GM23338 (cell line): ENCODE measurements at regions not wholly inside any gene's neighbourhood (a gene's known extent, or its start where the extent isn't known, plus 50 kb on each side); places are given as distances from the start of the nearest gene placed in this dataset.

Source experiments
- ATAC-seq: fragments of 200-7000 bp; cut with Tn5 transposase; 3 replicates; pipeline ENCODE4 v1.9.1; 2020
- DNase-seq: peaks from one replicate; pipeline ENCODE4 v3.0.0-alpha.2; 2015; ENCODE audit warnings: low spot score
- H2AFZ ChIP-seq: fragments of 200-600 bp; sonication (generic); 2 replicates; pipeline ENCODE4 v1.8.0; 2016; ENCODE audit warnings: antibody characterized with exemption, mild to moderate bottlenecking, moderate library complexity
- H3F3A ChIP-seq: fragments of 200-600 bp; sonication (generic); replicated peaks from 2 replicates; pipeline ENCODE4 v1.8.0; 2017; ENCODE audit warnings: antibody characterized with exemption, mixed run types, low read depth
- H3K27ac ChIP-seq: fragments of 200-600 bp; sonication (generic); 2 replicates; pipeline ENCODE4 v1.6.1; 2016; ENCODE audit warnings: low read depth
- H3K27me3 ChIP-seq: fragments of 200-600 bp; sonication (generic); 2 replicates; pipeline ENCODE4 v1.8.0; 2016; ENCODE audit warnings: mild to moderate bottlenecking, mixed run types, moderate library complexity; ENCODE audit not compliant: insufficient read depth
- H3K36me3 ChIP-seq: fragments of 200-600 bp; sonication (generic); 2 replicates; pipeline ENCODE4 v1.8.0; 2016; ENCODE audit warnings: mild to moderate bottlenecking; ENCODE audit not compliant: insufficient read depth
- H3K4me1 ChIP-seq: fragments of 200-600 bp; sonication (generic); 2 replicates; pipeline ENCODE4 v1.8.0; 2016; ENCODE audit warnings: mild to moderate bottlenecking, moderate library complexity; ENCODE audit not compliant: insufficient read depth
- H3K4me2 ChIP-seq: fragments of 200-600 bp; sonication (generic); 2 replicates; pipeline ENCODE4 v1.7.1; 2017; ENCODE audit warnings: mixed run types
- H3K4me3 ChIP-seq: fragments of 200-600 bp; sonication (generic); 2 replicates; pipeline ENCODE4 v1.6.1; 2016; ENCODE audit warnings: mixed run types
- H3K79me2 ChIP-seq: fragments of 200-600 bp; sonication (generic); replicated peaks from 2 replicates; pipeline ENCODE4 v1.8.0; 2017; ENCODE audit warnings: mild to moderate bottlenecking; ENCODE audit not compliant: insufficient read depth
- H3K9me2 ChIP-seq: fragments of 200-600 bp; sonication (generic); 2 replicates; pipeline ENCODE4 v1.8.0; 2017; ENCODE audit not compliant: insufficient read depth
- H4K20me1 ChIP-seq: fragments of 200-600 bp; sonication (generic); replicated peaks from 2 replicates; pipeline ENCODE4 v1.8.0; 2017; ENCODE audit warnings: mild to moderate bottlenecking; ENCODE audit not compliant: insufficient read depth
- H3K27ac Mint-ChIP-seq: 2 replicates; pipeline ENCODE4 v1.8.0; 2020; ENCODE audit warnings: inconsistent platforms, mild to moderate bottlenecking, moderate library complexity, mixed read lengths
- H3K27me3 Mint-ChIP-seq: 3 replicates; pipeline ENCODE4 v1.8.0; 2022; ENCODE audit warnings: low read depth, mild to moderate bottlenecking, moderate library complexity, mixed read lengths, inconsistent platforms; ENCODE audit not compliant: insufficient read depth, poor library complexity
- H3K36me3 Mint-ChIP-seq: 3 replicates; pipeline ENCODE4 v1.8.0; 2021; ENCODE audit warnings: low read depth, mild to moderate bottlenecking, inconsistent platforms, moderate library complexity, mixed read lengths
- H3K4me1 Mint-ChIP-seq: 3 replicates; pipeline ENCODE4 v1.8.0; 2020; ENCODE audit warnings: mild to moderate bottlenecking, inconsistent platforms, mixed read lengths
- H3K4me3 Mint-ChIP-seq: 3 replicates; pipeline ENCODE4 v1.8.0; 2021; ENCODE audit warnings: moderate library complexity, mild to moderate bottlenecking, inconsistent platforms, mixed read lengths
- H3K9me3 Mint-ChIP-seq: 3 replicates; pipeline ENCODE4 v1.8.0; 2020; ENCODE audit warnings: moderate library complexity, mild to moderate bottlenecking, inconsistent platforms, mixed read lengths
- CREB1 ChIP-seq: fragments of 250-450 bp; sonication (Bioruptor Pico); IDR thresholded peaks from 2 replicates; pipeline ENCODE4 v1.5.0; 2020; ENCODE audit warnings: low read depth, mild to moderate bottlenecking, moderate library complexity
- JUNB ChIP-seq: IDR thresholded peaks from one replicate; pipeline ENCODE4 v1.6.1; 2016; ENCODE audit warnings: antibody characterized with exemption; ENCODE audit not compliant: unreplicated experiment
- NANOG ChIP-seq: IDR thresholded peaks from 2 replicates; pipeline ENCODE4 v1.6.1; 2016; ENCODE audit warnings: antibody characterized with exemption, borderline replicate concordance
- POLR2AphosphoS5 ChIP-seq: IDR thresholded peaks from 2 replicates; pipeline ENCODE4 v1.6.1; 2016; ENCODE audit warnings: antibody characterized with exemption, low read depth
- STAT1 ChIP-seq: IDR thresholded peaks from one replicate; pipeline ENCODE4 v1.6.1; 2016; ENCODE audit warnings: antibody characterized with exemption; ENCODE audit not compliant: unreplicated experiment
- ZNF331 ChIP-seq: fragments of 250-450 bp; sonication (Bioruptor Pico); IDR thresholded peaks from 2 replicates; pipeline ENCODE4 v1.5.0; 2020; ENCODE audit warnings: low read depth, mild to moderate bottlenecking, moderate library complexity
- TF ChIP-seq, protein P1 (sequence below): IDR thresholded peaks from one replicate; pipeline ENCODE4 v1.6.1; 2018; ENCODE audit warnings: antibody characterized with exemption; ENCODE audit not compliant: unreplicated experiment
- TF ChIP-seq, protein P2 (sequence below): IDR thresholded peaks from 2 replicates; pipeline ENCODE4 v1.6.1; 2016; ENCODE audit warnings: antibody characterized with exemption
- TF ChIP-seq, protein P3 (sequence below), 2 experiments: fragments of 200-600 bp in 1 of 2; sonication (generic) in 1 of 2; conservative IDR thresholded peaks; 2 replicates each; pipeline versions ENCODE4 v1.5.1 to v1.6.1; 2016 to 2017; ENCODE audit warnings: antibody characterized with exemption in 2 of 2, low read depth in 2 of 2, mild to moderate bottlenecking in 2 of 2, moderate library complexity in 1 of 2

DNA sequence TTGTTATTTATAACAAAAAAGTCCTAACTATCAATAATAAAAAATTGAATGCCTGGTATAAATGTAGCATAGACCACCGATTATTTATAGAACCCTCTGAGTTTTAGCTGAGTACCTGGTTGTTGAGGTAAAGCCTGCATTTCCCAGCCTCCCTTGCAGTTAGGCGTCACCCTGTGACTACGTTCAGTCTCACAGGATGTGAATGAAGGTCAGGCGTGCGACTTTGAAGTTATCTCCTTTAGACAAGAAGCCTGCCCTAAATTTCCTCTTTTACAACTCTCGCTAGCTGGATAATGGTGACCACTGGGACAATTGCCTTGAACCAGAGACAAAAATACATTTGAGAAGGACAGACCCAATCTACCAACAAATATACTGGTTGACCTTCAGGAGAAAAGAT lies 67.5 kb upstream of the TES start:
- Histone ChIP-seq H3K4me2 (no peak overlapping the region), H3K4me3 (no peak overlapping the region)
- H3K27me3 Mint-ChIP-seq: no peaks in the 10 kb centered on the region

DNA sequence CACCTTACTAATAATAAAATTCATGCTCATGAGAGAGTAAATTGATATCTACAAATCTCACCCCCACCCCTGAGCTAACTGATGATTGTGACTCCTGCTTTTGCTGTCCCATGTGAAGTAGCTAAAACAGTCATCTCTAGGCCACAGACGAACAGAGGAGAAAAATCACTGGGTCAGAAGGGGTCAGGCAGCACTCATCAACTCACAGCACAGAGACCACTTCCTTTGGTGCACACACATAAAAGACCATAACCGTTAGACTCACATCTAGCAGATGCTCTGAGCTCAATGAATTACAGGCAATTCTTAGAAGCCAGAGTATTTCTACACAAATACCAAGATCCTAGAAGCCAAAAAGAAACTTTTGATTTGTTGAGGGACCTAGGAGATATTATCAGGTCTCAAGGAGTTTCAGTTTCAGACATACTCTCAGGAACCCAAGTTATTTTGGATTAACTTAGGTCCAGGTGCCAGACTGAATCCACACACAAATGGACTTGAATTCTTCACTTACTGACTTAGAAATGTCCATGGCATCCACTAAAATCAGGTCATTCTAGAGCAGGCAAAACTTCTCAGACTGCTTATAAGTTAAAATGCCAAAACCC lies 65.0 kb upstream of the TES start:
- no peak for ATAC-seq
- Histone ChIP-seq H3F3A (no peaks in the 10 kb centered on the region), H3K27ac (no peak overlapping the region), H3K9me2 (no peaks in the 10 kb centered on the region), H3K4me1 (no peaks in the 10 kb centered on the region), H3K27me3 (no peaks in the 10 kb centered on the region), H3K36me3 (no peaks in the 10 kb centered on the region), H3K4me2 (no peak overlapping the region), H3K79me2 (no peaks in the 10 kb centered on the region), H3K4me3 (no peak overlapping the region), H2AFZ (no peak overlapping the region), H4K20me1 (no peaks in the 10 kb centered on the region)
- no peaks in the 10 kb centered on the region for H3K9me3 Mint-ChIP-seq
- no peak for DNase-seq
- H3K36me3 Mint-ChIP-seq: no peaks in the 10 kb centered on the region
- no peak overlapping the region for H3K27ac Mint-ChIP-seq
- no peak overlapping the region for H3K4me3 Mint-ChIP-seq
- H3K4me1 Mint-ChIP-seq: no peaks in the 10 kb centered on the region
- H3K27me3 Mint-ChIP-seq: no peaks in the 10 kb centered on the region
- TF ChIP-seq CREB1 (CRISPR knock-in tag) (no peak), STAT1 (no peak), JUNB (no peak), NANOG (no peak), ZNF331 (CRISPR knock-in tag) (no peak), POLR2AphosphoS5 (no peak)
- TF ChIP-seq, protein P1, sequence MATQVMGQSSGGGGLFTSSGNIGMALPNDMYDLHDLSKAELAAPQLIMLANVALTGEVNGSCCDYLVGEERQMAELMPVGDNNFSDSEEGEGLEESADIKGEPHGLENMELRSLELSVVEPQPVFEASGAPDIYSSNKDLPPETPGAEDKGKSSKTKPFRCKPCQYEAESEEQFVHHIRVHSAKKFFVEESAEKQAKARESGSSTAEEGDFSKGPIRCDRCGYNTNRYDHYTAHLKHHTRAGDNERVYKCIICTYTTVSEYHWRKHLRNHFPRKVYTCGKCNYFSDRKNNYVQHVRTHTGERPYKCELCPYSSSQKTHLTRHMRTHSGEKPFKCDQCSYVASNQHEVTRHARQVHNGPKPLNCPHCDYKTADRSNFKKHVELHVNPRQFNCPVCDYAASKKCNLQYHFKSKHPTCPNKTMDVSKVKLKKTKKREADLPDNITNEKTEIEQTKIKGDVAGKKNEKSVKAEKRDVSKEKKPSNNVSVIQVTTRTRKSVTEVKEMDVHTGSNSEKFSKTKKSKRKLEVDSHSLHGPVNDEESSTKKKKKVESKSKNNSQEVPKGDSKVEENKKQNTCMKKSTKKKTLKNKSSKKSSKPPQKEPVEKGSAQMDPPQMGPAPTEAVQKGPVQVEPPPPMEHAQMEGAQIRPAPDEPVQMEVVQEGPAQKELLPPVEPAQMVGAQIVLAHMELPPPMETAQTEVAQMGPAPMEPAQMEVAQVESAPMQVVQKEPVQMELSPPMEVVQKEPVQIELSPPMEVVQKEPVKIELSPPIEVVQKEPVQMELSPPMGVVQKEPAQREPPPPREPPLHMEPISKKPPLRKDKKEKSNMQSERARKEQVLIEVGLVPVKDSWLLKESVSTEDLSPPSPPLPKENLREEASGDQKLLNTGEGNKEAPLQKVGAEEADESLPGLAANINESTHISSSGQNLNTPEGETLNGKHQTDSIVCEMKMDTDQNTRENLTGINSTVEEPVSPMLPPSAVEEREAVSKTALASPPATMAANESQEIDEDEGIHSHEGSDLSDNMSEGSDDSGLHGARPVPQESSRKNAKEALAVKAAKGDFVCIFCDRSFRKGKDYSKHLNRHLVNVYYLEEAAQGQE: no peak
- TF ChIP-seq, protein P2, sequence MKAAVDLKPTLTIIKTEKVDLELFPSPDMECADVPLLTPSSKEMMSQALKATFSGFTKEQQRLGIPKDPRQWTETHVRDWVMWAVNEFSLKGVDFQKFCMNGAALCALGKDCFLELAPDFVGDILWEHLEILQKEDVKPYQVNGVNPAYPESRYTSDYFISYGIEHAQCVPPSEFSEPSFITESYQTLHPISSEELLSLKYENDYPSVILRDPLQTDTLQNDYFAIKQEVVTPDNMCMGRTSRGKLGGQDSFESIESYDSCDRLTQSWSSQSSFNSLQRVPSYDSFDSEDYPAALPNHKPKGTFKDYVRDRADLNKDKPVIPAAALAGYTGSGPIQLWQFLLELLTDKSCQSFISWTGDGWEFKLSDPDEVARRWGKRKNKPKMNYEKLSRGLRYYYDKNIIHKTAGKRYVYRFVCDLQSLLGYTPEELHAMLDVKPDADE: no peak
- TF ChIP-seq, protein P3, sequence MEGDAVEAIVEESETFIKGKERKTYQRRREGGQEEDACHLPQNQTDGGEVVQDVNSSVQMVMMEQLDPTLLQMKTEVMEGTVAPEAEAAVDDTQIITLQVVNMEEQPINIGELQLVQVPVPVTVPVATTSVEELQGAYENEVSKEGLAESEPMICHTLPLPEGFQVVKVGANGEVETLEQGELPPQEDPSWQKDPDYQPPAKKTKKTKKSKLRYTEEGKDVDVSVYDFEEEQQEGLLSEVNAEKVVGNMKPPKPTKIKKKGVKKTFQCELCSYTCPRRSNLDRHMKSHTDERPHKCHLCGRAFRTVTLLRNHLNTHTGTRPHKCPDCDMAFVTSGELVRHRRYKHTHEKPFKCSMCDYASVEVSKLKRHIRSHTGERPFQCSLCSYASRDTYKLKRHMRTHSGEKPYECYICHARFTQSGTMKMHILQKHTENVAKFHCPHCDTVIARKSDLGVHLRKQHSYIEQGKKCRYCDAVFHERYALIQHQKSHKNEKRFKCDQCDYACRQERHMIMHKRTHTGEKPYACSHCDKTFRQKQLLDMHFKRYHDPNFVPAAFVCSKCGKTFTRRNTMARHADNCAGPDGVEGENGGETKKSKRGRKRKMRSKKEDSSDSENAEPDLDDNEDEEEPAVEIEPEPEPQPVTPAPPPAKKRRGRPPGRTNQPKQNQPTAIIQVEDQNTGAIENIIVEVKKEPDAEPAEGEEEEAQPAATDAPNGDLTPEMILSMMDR (conservative IDR thresholded peaks at IDR 0.05; ENCODE audit: low read depth in 2 of 2): no peak

More for the DNA sequence above, 67.5 kb upstream of the TES start:
- H3F3A ChIP-seq: no peaks in the 10 kb centered on the region
- H4K20me1 ChIP-seq: no peaks in the 10 kb centered on the region
- H3K4me1 Mint-ChIP-seq: no peaks in the 10 kb centered on the region
- no peaks in the 10 kb centered on the region for H3K27me3 ChIP-seq
- H3K36me3 ChIP-seq: no peaks in the 10 kb centered on the region
- no peak for DNase-seq
- H3K9me3 Mint-ChIP-seq: no peaks in the 10 kb centered on the region
- ATAC-seq: no peak
- H3K27ac ChIP-seq: no peak overlapping the region
- no peak overlapping the region for H3K4me3 Mint-ChIP-seq
- H3K4me1 ChIP-seq: no peaks in the 10 kb centered on the region
- H2AFZ ChIP-seq: no peak overlapping the region
- no peak overlapping the region for H3K27ac Mint-ChIP-seq
- H3K36me3 Mint-ChIP-seq: no peaks in the 10 kb centered on the region
- H3K79me2 ChIP-seq: no peaks in the 10 kb centered on the region
- TF ChIP-seq, protein P1: no peak
- no peaks in the 10 kb centered on the region for H3K9me2 ChIP-seq
